GM20431 (cell line): ENCODE measurements at regions not wholly inside any gene's neighbourhood (a gene's known extent, or its start where the extent isn't known, plus 50 kb on each side); places are given as distances from the start of the nearest gene placed in this dataset.
"Not testable (repeated sequence)": the region's sequence is repeated elsewhere in the genome, so short reads cannot be mapped to it uniquely, and the experiment has no call there.

Experiments used
- in situ Hi-C: fragments of 300-500 bp; cut with MseI, MboI; formaldehyde crosslinking; loops from one replicate; pipeline ENCODE4 v1.15.0; 2020; ENCODE audit warnings: low sequenced_read_pairs; ENCODE audit not compliant: unreplicated experiment

DNA sequence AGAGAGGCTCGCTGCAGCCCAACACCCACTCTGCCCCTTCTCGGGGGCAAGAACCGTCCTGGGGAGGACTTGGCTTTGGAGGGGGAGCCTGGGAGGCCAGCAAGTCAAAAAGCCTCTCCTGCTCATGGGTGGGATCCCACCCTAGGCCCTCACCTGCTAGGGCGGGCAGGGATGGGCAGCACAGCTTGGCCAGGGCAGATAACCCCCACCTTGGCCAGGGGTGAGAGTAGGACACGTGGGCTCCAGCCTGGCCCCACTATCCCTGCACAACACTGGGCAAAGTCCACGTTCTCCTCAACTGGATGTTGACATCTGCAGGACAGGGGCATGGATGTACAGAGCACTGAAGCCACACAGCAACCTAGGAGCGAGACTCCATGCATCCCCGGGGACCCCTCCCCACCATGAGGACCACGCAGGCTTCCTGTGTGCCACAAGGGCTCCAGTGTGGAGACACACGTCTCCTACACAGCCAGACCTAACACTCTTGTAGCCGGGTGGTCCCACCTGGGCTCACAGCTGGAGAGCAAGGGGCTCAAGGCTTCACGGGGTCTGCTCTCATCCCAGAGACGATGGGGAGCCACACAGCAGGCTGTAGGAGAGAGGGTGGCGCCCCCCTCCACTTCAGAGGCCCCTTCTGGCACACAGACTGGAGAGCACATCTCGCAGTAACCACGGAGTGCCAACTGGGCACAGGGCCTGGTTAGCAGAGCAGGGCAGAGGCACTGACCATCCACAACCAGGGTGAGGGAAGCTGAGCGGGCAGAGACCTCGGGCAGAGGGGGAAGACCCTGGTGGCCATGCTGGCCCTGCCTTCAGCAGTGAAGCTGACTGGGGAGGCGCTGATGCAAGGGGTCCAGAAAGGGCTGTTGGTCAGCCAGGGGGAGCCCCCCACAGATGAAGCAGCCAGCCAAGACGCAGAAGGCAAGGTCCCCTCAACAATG lies 171.1 kb downstream of the CRYBB2 start:
- in situ Hi-C loops, result no loop called here

DNA sequence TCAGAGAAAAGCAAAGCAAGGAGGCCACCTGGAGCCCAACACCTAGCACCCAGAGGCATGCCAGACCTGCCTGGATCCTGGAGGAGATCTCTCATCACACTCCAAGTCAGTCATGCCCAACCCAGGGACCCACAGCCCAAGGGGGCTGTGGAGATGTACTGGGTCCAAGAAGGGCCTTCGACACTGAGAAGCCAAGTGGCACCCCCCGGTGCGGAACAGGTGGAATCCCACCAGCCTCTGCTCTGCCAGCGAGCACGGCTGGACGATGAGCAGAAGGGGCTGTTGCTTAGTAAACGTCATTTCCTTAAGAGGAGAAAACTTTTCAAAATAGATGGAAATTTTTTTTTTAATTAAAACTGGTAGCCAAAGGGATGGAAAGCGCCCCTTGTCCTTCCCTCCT lies 171.9 kb upstream of the GRK3 start:
- in situ Hi-C loops, result no loop called here

DNA sequence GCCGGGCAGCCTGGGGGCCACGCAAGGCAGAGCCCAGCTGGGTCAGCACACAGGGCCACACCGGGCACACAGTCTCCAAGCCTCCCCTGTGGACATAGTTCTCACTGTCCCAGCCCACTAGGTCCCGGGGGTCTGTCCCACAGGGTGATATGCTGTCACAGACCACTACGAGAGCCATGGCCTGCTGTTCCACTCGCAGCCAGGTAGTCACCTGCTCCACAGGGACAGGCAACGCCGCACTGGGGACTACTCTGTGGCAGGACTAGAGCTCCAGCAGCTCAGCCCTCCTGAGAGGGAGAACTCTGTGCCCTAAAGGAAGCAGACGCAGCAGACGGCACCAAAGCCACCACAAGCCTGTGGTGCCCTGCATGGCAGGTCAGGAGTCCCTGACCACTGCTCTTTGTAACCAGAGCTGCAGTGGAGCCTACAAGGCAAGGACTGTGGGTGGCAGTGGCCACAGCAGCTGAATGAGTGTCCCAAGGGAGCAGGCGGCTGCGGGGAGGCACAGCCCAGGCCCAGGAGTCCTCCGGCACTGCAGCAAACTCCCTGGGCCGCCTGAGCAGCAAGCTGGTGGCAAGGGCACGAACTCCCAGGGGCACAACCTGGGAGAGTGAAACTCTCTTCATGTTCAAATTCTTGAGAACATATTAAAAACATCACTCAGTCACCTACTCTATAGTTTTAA lies 171.2 kb upstream of the GRK3 start:
- in situ Hi-C loops, result no loop called here

DNA sequence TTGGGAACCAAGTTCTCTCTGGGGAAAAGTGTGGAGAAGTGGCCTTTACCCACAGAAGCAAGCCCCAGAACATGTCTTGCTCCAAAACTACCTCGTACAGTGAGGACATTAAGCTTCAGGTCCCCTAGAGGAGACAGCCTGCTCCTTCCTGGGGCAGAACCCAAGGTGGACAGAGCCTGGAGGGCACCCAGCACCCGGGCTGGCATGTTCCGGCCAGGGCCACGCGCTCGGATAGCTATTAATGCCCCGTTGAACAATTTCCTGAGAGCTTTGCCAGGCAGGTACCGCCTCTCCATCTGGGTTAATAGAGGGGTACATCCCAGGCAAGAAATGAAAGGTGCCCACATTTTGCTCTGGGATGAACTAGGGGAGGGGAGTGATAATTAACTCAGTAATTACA lies 169.0 kb upstream of the GRK3 start:
- in situ Hi-C loops, result no loop called here

DNA sequence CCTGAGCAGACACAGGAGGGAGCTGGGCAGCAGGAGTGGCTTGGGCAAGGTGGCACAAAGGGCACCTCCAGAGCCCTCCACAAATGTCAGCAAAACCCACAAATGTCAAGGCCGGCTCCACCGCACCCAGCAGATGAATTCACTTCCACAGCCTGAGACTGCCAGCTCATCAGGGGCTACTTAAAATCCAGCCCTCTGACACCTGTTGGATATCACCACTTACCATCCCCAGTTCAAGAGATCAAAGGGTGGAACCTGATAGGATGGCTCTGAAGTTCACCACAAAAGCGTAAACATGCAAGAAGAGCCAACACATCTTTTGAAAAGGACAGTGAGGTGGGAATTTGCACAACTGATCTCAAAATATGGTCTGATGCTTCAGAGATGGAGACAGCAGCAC lies 168.6 kb upstream of the GRK3 start:
- in situ Hi-C loops, result no loop called here

DNA sequence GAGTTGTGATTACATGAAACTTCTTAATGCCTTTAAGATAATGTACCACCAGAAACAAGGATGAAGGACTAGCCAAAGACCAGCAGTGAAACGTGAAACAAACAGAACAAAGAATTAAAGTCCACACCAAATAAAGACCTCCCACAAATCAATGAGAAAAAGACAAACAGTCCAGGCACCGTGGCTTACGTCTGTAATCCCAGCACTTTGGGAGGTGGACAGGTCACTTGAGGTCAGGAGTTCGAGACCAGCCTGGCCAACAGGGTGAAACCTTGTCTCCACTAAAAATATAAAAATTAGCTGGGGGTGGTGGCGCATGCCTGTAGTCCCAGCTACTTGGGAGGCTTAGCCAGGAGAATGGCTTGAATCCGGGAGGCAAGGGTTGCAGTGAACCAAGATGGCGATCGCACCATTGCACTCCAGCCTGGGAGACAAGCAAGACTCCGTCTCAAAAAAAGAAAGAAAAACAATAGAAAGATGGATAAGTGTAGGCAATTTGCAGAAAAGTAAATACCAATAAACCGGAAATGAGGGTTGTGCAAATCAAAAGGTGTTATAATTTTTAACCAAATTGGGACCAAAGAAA lies 167.8 kb upstream of the GRK3 start:
- in situ Hi-C loops, result no loop called here

DNA sequence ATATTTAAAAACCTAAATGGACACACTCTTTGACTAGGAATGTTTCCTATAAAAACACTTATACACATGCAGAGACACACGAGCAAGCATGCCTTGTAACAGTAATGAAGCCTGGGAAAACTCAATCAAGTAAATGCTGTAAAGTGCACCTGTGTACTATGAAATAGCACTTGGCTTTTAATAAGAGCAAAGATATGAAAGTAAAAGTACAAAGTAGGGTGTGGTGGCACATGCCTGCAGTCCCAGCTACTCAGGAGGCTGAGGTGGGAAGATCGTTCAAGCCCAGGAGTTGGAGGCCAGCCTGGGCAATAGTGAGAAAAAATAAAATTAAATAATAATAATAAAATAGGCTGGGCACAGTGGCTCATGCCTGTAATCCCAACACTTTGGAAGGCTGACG lies 166.9 kb upstream of the GRK3 start:
- in situ Hi-C loops, result no loop called here

DNA sequence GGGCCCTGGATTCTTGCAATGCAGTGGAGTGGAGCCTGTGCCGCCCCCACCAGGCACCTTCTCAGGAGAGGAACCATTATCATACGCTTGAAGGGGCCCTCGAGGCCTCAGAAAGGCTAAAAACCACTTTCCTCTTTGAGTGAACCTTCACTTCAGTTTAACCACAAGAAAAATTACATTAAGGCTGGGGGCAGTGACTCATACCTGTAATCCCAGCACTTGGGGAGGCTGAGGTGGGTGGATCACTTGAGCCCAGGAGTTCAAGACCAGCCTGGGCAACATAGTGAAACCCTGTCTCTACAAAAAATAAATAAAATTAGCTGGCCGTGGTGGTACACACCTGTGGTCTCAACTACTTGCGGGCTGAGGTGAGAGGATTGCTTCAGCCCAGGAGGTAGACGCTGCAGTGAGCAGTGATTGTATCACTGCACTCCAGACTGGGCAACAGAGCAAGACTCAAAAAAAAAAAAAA lies 165.8 kb upstream of the GRK3 start:
- in situ Hi-C loops, result not testable (repeated sequence)

DNA sequence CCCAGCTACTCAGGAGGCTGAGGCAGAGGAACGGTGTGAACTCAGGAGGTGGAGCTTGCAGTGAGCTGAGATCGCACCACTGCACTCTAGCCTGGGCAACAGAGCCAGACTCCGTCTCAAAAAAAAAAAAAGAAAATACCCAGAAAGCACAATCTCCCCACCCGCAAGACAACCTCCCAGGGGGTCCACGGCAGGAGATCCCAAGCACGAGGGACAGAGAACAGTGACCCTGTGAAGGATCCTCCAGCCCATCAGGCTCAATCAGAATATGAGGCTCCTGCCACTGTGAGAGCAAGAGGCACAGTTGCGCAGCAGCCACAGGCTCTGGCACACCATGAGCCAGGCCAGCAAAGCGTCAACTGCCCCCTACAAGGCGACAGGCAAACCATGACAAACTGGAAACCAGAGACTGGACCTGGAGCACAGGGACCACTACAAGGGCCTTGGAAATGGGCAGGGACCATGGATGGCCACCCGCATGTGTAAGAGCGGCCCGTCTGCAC lies 164.8 kb upstream of the GRK3 start:
- in situ Hi-C loops, result no loop called here

DNA sequence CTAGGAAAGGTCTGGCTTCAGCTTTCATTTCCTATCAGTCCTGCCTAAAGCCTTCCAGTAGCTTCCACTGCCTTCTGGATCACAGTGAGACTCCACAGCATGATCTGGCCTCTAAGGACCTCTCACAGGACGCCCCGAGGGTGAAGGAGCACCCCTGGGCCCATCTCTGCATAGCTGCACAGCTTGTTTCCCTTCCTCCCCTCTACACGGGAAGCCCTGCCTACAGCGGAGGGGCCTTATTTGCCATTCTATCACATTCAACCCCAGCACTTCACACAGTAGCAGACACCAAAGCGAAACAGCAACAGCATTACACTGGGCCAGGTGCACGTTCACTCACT lies 162.3 kb upstream of the GRK3 start:
- in situ Hi-C loops, result no loop called here

DNA sequence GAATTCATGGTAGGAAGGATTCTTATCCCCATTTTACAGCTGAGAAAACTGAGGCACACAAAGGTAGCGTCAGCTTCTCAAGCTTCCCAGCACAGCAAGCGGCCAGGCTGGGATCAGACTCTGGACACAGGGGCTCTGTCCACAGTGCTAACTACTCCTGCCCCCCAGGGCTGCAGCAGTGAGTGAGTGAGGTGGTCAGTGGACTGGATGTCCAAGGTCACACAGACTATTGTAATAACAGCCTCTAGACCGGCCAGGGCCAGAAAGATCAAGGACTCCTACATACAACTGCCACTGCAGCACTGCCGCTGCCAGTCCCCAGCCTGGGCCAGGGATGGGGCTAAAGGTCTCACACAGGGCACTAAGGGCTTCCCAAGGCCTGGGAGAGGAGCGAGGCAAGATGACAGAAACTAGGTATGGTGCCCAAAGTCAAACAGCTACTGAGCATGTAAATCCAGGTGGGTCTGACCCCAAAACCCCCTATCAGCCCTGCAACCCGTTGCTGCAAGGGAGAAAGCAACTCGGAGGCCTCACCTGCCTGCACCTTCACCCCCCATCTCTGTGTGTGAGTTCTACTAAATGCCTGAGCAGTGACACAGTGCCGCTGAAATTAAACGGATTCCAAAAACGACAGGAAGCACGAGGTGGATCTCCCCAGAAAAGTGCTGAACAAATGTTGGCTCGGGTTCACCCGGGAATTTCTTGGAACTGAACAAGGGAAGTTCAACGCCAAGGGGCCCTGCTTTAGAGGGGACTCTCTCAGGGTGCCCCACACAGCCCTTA lies 161.8 kb upstream of the GRK3 start:
- in situ Hi-C loops, result no loop called here

DNA sequence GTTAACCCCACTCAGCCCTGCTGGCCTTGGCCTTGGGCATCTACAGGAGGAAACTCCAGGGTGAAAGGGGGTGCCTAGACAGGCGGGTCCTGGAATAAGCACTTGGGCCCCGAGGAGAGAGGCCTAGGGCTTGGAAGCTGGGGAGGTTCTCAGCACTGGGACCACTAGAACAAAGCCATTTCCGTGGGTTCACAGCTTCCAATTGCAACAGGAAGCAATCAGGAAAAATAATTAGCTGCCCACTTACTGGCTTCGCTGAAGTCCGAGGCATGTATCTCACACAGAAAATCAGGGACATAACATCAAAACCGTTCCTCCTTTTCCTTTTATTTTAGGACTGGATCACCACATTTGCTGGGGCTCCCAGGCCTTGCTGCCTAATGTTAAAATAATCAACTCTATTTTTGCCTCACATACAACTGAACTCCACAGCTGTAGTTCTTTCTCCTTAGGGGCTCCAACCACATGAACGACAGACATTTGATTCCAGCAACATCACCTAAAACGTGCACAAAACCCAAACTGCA lies 161.1 kb upstream of the GRK3 start:
- in situ Hi-C loops, result no loop called here

DNA sequence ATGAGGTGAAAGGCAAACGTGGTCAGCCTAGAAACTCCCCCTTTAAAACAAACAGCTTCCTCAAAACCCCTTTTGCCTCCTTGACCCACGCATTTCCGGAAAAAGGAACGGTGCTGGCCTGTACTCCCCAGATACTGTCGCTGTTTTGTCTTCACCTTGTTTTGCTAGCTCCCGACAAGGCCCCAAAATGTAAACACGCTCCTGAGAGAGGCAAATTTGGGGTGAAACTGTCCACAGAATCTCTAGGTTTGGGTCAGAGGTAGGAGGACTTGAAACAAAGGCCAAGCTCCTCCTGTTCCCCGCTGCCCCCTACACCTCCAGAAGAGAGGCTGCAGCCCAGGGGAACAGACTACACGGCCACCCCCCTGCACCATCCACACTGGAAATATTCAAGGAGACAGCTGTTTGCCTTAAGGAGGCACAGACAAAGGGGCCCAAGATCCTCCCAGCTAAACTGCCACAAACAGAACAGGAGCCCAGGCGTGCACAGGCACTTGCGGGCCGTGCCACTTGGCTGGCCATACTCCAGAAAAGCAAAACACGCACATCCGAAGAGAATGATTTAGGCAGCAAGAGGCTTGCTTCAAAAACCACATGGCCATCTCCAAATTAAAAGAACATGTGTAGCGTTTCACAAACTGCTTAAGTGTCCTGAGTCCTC lies 160.5 kb upstream of the GRK3 start:
- in situ Hi-C loops, result no loop called here

DNA sequence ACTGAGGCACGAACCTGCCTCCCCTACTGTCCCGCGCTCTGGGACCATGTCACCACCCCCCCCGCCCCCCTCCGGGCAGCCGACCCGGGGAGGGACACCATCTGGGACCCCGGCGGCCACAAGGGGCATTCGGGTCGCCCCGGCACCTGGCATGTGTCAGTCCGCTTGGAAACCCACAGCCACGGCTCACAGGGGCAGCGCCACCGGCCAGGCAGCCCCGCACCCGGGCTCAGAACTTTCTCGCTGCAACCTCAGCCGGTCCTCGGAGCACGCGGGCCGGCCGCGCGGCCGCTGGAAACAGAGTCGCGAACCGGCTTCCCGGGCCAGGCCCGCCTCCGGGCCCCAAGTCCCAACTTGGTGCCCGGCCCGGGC lies 159.9 kb upstream of the GRK3 start:
- in situ Hi-C loops, result no loop called here

DNA sequence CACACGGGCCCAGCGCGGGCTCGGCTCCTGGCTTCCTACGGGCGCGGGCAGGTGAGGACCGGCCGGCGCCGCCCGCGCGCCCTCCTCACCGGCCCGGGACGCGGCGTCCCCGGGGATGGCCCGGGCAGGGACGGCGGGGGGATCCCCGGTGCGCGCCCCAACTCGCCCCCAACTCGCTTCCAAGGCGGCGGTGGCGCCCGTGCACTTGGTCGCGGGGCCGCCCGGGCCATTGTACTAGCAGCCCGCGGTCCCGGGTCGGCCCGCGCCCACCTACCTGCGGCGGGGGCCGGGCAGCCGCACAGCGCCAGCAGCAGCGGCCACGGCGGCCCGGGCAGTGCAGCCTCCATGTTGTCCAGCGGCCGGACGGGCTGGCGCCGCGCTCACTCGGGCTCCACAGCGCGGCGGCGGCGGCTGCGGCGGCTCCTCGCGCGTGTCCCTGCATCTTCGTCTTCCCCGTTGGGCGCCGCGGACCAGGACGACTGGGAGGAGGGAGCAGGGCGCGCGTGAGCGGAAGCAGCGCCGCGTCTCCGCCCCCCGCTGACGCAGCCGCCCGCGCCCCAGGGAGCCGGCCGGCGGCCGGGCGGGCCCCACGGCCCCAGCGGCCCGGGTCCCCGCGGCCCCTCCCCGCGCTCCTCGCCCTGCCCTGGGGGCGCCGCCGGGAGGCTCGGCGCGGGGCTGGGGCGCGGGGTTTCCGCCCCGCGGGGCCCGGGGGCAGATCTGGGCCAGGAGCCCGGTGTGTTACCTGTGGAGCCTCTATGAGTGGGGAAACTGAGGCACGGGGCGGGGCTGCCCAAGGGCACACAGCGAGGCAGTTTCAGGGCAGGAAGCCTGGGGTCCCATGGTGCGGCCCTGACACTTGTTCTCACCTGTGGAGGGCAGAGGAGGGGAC lies 159.3 kb upstream of the GRK3 start:
- in situ Hi-C loops, result no loop called here

DNA sequence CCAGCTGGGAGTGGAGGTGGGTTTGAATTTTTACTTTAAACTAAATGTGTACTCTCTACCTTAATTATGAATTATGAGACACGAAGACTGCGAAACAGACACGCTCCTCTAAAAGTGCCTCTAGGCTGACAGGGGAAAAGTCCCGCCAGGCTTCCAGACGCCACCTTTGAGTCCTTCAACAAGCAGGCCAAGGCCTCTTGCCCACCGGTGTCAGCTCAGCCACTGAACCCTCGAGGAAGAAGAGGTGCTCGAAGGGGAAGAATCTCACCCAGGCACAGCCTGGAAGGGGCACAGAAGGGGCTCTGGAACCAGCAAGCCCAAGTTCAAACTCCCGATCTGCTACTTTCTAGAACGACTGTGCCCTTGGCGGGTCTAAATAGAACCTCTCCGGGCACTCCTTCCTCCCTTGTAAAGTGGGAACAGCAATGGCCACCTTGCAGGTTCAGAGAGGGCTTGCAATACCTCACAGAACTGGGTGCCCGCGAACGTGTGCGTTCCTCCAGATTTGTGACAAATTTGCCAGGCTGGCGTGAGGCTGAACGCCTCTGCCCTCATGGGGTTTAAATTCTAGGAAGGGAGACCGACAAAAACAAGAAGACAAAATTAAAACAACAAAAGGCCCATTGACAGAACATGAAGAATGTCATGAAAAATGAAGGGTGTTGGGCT lies 158.5 kb upstream of the GRK3 start:
- in situ Hi-C loops, result no loop called here

DNA sequence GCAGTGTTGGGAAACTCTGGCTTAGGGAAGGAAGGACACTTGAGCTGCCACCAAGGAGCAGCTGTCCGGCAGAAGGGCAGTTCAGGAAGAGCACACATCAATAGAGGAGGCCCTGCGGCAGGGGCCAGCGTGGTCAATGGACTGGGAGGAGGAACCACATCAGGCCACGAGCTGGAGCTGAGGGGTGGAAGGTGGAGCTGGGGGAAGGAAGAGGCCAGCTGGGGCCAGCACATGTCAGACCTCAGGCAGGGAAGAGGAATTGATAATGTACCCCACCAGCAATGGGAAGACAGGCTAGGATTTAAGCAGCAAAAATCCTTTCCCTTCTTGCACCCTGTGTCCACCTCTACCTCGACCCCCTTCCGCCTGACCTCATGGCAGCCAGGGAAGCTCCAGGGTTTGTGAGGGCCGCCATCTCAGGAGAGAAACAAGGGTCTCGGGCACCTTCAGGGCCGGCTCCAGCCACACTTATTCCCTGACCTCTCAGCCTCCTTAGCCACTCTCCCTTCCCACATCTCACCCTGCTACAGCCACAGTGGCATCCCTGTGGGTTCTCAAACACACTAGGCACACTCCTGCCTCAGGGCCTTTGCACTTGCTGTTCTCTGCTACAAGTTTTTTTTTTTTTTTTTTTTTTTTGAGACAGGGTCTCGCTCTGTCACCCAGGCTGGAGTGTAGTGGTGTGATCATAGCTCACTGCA lies 157.8 kb upstream of the GRK3 start:
- in situ Hi-C loops, result no loop called here
